Keratinocyte (primary cell): ENCODE measurements at regions not wholly inside any gene's neighbourhood (a gene's known extent, or its start where the extent isn't known, plus 50 kb on each side); places are given as distances from the start of the nearest gene placed in this dataset.

Source experiments
- DNase-seq: peaks from one replicate; pipeline ENCODE4 v3.0.0-alpha.2; 2011; ENCODE audit warnings: low read depth, missing footprints, low spot score
- FAIRE-seq: peaks from 2 replicates; lab custom pipeline; 2011; peaks lifted over from hg19 to GRCh38; lab: Jason Lieb, UNC
- H2AFZ ChIP-seq: 2 replicates; pipeline ENCODE4 v1.6.0; 2012; ENCODE audit warnings: low read length, control low read depth, inconsistent platforms; ENCODE audit not compliant: control insufficient read depth
- H3K27ac ChIP-seq: 2 replicates; pipeline ENCODE4 v1.5.1; 2011; ENCODE audit warnings: low read length; ENCODE audit not compliant: control insufficient read depth, insufficient read depth
- H3K27me3 ChIP-seq: 3 replicates; pipeline ENCODE4 v1.6.0; 2011; ENCODE audit warnings: low read length; ENCODE audit not compliant: control insufficient read depth, insufficient read depth; ENCODE audit errors: extremely low read depth
- H3K36me3 ChIP-seq, 2 experiments: 2 replicates in 1 of 2; 3 replicates in 1 of 2; pipeline ENCODE4 v1.5.1; 2011; ENCODE audit warnings: low read length in 2 of 2, mild to moderate bottlenecking in 1 of 2; ENCODE audit not compliant: control insufficient read depth in 2 of 2, insufficient read depth in 2 of 2; ENCODE audit errors: extremely low read depth in 1 of 2
- H3K4me1 ChIP-seq: 3 replicates; pipeline ENCODE4 v1.5.1; 2011; ENCODE audit warnings: low read length; ENCODE audit not compliant: control insufficient read depth, insufficient read depth; ENCODE audit errors: extremely low read depth
- H3K4me2 ChIP-seq: 3 replicates; pipeline ENCODE4 v1.6.0; 2011; ENCODE audit warnings: low read depth, low read length; ENCODE audit not compliant: control insufficient read depth, insufficient read depth; ENCODE audit errors: extremely low read depth
- H3K4me3 ChIP-seq, 3 experiments: fragments of 200-600 bp in 1 of 3; sonication (generic) in 1 of 3; 2 replicates in 2 of 3; 3 replicates in 1 of 3; pipeline ENCODE4 v1.5.1; 2011 to 2016; ENCODE audit warnings: low read length in 3 of 3, mild to moderate bottlenecking in 3 of 3, control low read depth in 2 of 3, inconsistent platforms in 1 of 3, low read depth in 1 of 3, mixed read lengths in 1 of 3, mixed run types in 1 of 3, moderate library complexity in 1 of 3; ENCODE audit not compliant: control insufficient read depth in 2 of 3, insufficient read depth in 2 of 3; ENCODE audit errors: extremely low read depth in 1 of 3
- H3K79me2 ChIP-seq: 2 replicates; pipeline ENCODE4 v1.6.0; 2012; ENCODE audit warnings: low read length; ENCODE audit not compliant: control insufficient read depth, insufficient read depth
- H3K9ac ChIP-seq: 3 replicates; pipeline ENCODE4 v1.6.0; 2011; ENCODE audit warnings: low read length; ENCODE audit not compliant: control insufficient read depth, insufficient read depth; ENCODE audit errors: extremely low read depth
- H3K9me1 ChIP-seq: 3 replicates; pipeline ENCODE4 v1.6.0; 2011; ENCODE audit warnings: low read length; ENCODE audit not compliant: control insufficient read depth, insufficient read depth; ENCODE audit errors: extremely low read depth
- H3K9me3 ChIP-seq: 2 replicates; pipeline ENCODE4 v1.5.1; 2012; ENCODE audit warnings: low read depth, low read length; ENCODE audit not compliant: control insufficient read depth
- H4K20me1 ChIP-seq: 3 replicates; pipeline ENCODE4 v1.6.0; 2011; ENCODE audit warnings: low read length; ENCODE audit not compliant: control insufficient read depth, insufficient read depth; ENCODE audit errors: extremely low read depth
- CTCF ChIP-seq, 3 experiments: IDR thresholded peaks in 1 of 3; conservative IDR thresholded peaks in 1 of 3; optimal IDR thresholded peaks in 1 of 3; 2 replicates in 2 of 3; 3 replicates in 1 of 3; pipeline versions ENCODE3 to v1.5.1; 2011; ENCODE audit warnings: low read length in 3 of 3, mild to moderate bottlenecking in 3 of 3, moderate library complexity in 2 of 3, control low read depth in 1 of 3, inconsistent platforms in 1 of 3; ENCODE audit not compliant: insufficient read depth in 2 of 3; ENCODE audit errors: extremely low read depth in 1 of 3
- EZH2 ChIP-seq: IDR thresholded peaks from one replicate; pipeline ENCODE4 v1.6.1; 2012; ENCODE audit warnings: inconsistent platforms, mild to moderate bottlenecking, low read length, moderate library complexity
- dilution Hi-C: fragments of 300-500 bp; cut with MboI; formaldehyde crosslinking; loops from one replicate; pipeline ENCODE4 v1.7.0; 2020; ENCODE audit warnings: low sequenced_read_pairs; ENCODE audit not compliant: extremely low pct_ligation_motif_present

GRCh38 chr16:72612718-72613117, 435.2 kb downstream of the ZFHX3 start:
- FAIRE-seq = no peak
- H3K9ac ChIP-seq = no peak overlapping the region
- TF ChIP-seq EZH2 (no peak), CTCF (optimal IDR thresholded peaks at IDR 0.05 in 1 of 3, IDR thresholded peaks at IDR 0.05 in 1 of 3, conservative IDR thresholded peaks at IDR 0.05 in 1 of 3; ENCODE audit: extremely low read depth in 1 of 3, insufficient read depth in 2 of 3, low read length in 3 of 3) (no peak)
- H3K9me1 ChIP-seq = no peaks in the 10 kb centered on the region
- H3K9me3 ChIP-seq = no peaks in the 10 kb centered on the region
- no peaks in the 10 kb centered on the region for H3K27me3 ChIP-seq
- no peak overlapping the region for H3K27ac ChIP-seq
- dilution Hi-C loops = no loop called here
- H2AFZ ChIP-seq = no peak overlapping the region
- H3K79me2 ChIP-seq = no peaks in the 10 kb centered on the region
- DNase-seq = no peak
- H4K20me1 ChIP-seq = no peaks in the 10 kb centered on the region
- no peak overlapping the region for H3K4me2 ChIP-seq
- H3K4me1 ChIP-seq = no peaks in the 10 kb centered on the region
- no peaks in the 10 kb centered on the region for H3K36me3 ChIP-seq
- H3K4me3 ChIP-seq = no peak overlapping the region

GRCh38 chr16:72612256-72612655, 435.7 kb downstream of the ZFHX3 start:
- dilution Hi-C loops = no loop called here
- H3K36me3 ChIP-seq = no peaks in the 10 kb centered on the region
- H3K4me1 ChIP-seq = no peaks in the 10 kb centered on the region
- H3K79me2 ChIP-seq = no peaks in the 10 kb centered on the region
- H3K9me3 ChIP-seq = no peaks in the 10 kb centered on the region
- H2AFZ ChIP-seq = no peak overlapping the region
- no peak for FAIRE-seq
- TF ChIP-seq CTCF (optimal IDR thresholded peaks at IDR 0.05 in 1 of 3, IDR thresholded peaks at IDR 0.05 in 1 of 3, conservative IDR thresholded peaks at IDR 0.05 in 1 of 3; ENCODE audit: extremely low read depth in 1 of 3, insufficient read depth in 2 of 3, low read length in 3 of 3) (no peak), EZH2 (no peak)
- no peak for DNase-seq
- no peak overlapping the region for H3K4me3 ChIP-seq
- no peak overlapping the region for H3K4me2 ChIP-seq
- no peaks in the 10 kb centered on the region for H3K9me1 ChIP-seq
- H3K27ac ChIP-seq = no peak overlapping the region
- no peaks in the 10 kb centered on the region for H3K27me3 ChIP-seq
- no peak overlapping the region for H3K9ac ChIP-seq
- H4K20me1 ChIP-seq = no peaks in the 10 kb centered on the region
